CMK (cell line): ENCODE measurements at regions not wholly inside any gene's neighbourhood (a gene's known extent, or its start where the extent isn't known, plus 50 kb on each side); places are given as distances from the start of the nearest gene placed in this dataset.
"Not testable (repeated sequence)": the region's sequence is repeated elsewhere in the genome, so short reads cannot be mapped to it uniquely, and the experiment has no call there.

Experiments used
- DNase-seq: peaks from one replicate; pipeline ENCODE4 v3.0.0-alpha.2; 2010; ENCODE audit warnings: low read depth

GRCh38 chr2:38243186-38243880 lies 133.7 kb downstream of the ATL2 start:
- DNase-seq, result no peak

- DNase-seq, result no peak
Observed at GRCh38 chr2:38239452-38239851, 137.6 kb downstream of the ATL2 start.

- not testable (repeated sequence) for DNase-seq
Observed at GRCh38 chr2:38238705-38239104, 138.4 kb downstream of the ATL2 start.

GRCh38 chr2:38237311-38237710 lies 139.8 kb downstream of the ATL2 start:
- DNase-seq, result no peak

- DNase-seq, result no peak
Observed at GRCh38 chr2:38233231-38233983, 143.7 kb downstream of the ATL2 start.

- DNase-seq, result no peak
Observed at GRCh38 chr2:38232454-38232853, 144.6 kb downstream of the ATL2 start.

- no peak for DNase-seq
Observed at GRCh38 chr2:38230756-38231155, 146.3 kb downstream of the ATL2 start.

GRCh38 chr2:38228753-38229152 lies 148.3 kb downstream of the ATL2 start:
- no peak for DNase-seq

GRCh38 chr2:38224821-38225437 lies 149.0 kb upstream of the CYP1B1 start:
- DNase-seq, result no peak

GRCh38 chr2:38224181-38224580 lies 148.2 kb upstream of the CYP1B1 start:
- no peak for DNase-seq

GRCh38 chr2:38223256-38223655 lies 147.3 kb upstream of the CYP1B1 start:
- no peak for DNase-seq

GRCh38 chr2:38220164-38220563 lies 144.2 kb upstream of the CYP1B1 start:
- no peak for DNase-seq

GRCh38 chr2:38218995-38219394 lies 143.0 kb upstream of the CYP1B1 start:
- no peak for DNase-seq

- no peak for DNase-seq
Observed at GRCh38 chr2:38218591-38218991, 142.6 kb upstream of the CYP1B1 start.

GRCh38 chr2:38217401-38218188 lies 141.6 kb upstream of the CYP1B1 start:
- no peak for DNase-seq

- DNase-seq, result no peak
Observed at GRCh38 chr2:38216886-38217285, 140.9 kb upstream of the CYP1B1 start.

- DNase-seq, result no peak
Observed at GRCh38 chr2:38215993-38216392, 140.0 kb upstream of the CYP1B1 start.

- DNase-seq, result no peak
Observed at GRCh38 chr2:38215522-38215921, 139.6 kb upstream of the CYP1B1 start.

GRCh38 chr2:38214209-38214717 lies 138.3 kb upstream of the CYP1B1 start:
- DNase-seq, result no peak

GRCh38 chr2:38213619-38214167 lies 137.7 kb upstream of the CYP1B1 start:
- DNase-seq, result no peak

GRCh38 chr2:38212312-38212711 lies 136.4 kb upstream of the CYP1B1 start:
- DNase-seq, result no peak

- DNase-seq, result no peak
Observed at GRCh38 chr2:38207168-38207567, 131.2 kb upstream of the CYP1B1 start.
